Activated CD4-positive, alpha-beta T cell treated with anti-CD3 and anti-CD28 coated beads for 36 hours (primary cell): ENCODE measurements at regions not wholly inside any gene's neighbourhood (a gene's known extent, or its start where the extent isn't known, plus 50 kb on each side); places are given as distances from the start of the nearest gene placed in this dataset.

Experiments
- ATAC-seq: fragments of 200-7000 bp; cut with Tn5 transposase; one replicate; pipeline ENCODE4 v1.10.0; 2021; ENCODE audit warnings: mild to moderate bottlenecking, moderate library complexity
- CTCF ChIA-PET: fragments of 350-600 bp; sonication (Branson Sonifier 250); formaldehyde crosslinking; loops from one replicate; lab custom pipeline; 2021; ENCODE audit warnings: antibody characterized with exemption; lab: Charles Lee
- POLR2A ChIA-PET: fragments of 350-600 bp; sonication (Branson Sonifier 250); formaldehyde crosslinking; loops from one replicate; lab custom pipeline; 2021; ENCODE audit warnings: antibody characterized with exemption, inconsistent platforms; lab: Charles Lee
- DNase-seq: peaks from one replicate; pipeline ENCODE4 v3.0.0-alpha.2; 2020
- H3K27ac Mint-ChIP-seq: one replicate; pipeline ENCODE4 v1.8.0; 2021; ENCODE audit warnings: mixed read lengths
- H3K27me3 Mint-ChIP-seq: one replicate; pipeline ENCODE4 v1.8.0; 2021; ENCODE audit warnings: mixed read lengths
- H3K36me3 Mint-ChIP-seq: one replicate; pipeline ENCODE4 v1.8.0; 2021; ENCODE audit warnings: low read depth, mixed read lengths
- H3K4me1 Mint-ChIP-seq: one replicate; pipeline ENCODE4 v1.8.0; 2021; ENCODE audit warnings: mixed read lengths
- H3K4me3 Mint-ChIP-seq: one replicate; pipeline ENCODE4 v1.8.0; 2021; ENCODE audit warnings: mild to moderate bottlenecking, moderate library complexity, mixed read lengths
- H3K9me3 Mint-ChIP-seq: one replicate; pipeline ENCODE4 v1.8.0; 2021; ENCODE audit warnings: low read depth, mixed read lengths
- intact Hi-C, 2 experiments: fragments of 100-400 bp; cut with DNase I in 1 of 2; cut with micrococcal nuclease in 1 of 2; formaldehyde crosslinking; loops; one replicate each; pipeline versions ENCODE4 v1.14.2 to v1.15.1; 2022 to 2024; cut with DNase I, micrococcal nuclease

DNA sequence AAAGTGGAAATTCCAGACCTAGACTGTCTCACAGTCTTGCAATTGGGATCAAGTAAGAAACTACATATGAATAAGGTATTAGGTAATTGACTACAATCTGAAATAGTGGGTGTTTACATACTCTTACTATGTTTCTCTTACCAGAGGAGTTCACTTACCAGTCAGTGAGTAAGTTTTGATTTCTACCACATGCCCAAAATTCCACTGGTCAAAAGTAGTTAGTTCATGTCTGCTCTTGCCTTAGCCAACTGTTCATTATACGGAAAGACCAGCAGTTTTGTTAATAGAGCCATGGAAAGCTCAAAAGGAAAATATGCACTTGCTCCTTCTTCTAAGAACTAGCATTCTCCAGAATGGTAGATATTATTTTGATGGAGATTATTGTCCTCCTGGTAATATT, 490.8 kb downstream of the RFC3 start:
- Mint-ChIP-seq H3K27ac (no peak overlapping the region), H3K4me1 (no peaks in the 10 kb centered on the region), H3K4me3 (no peak overlapping the region), H3K27me3 (no peaks in the 10 kb centered on the region), H3K9me3 (peaks cover 6% of the 10 kb centered on the region), H3K36me3 (no peaks in the 10 kb centered on the region)
- ATAC-seq (no peak), DNase-seq (no peak)
- POLR2A ChIA-PET = no interaction called here
- intact Hi-C loops = no loop called here
- CTCF ChIA-PET = no interaction called here

DNA sequence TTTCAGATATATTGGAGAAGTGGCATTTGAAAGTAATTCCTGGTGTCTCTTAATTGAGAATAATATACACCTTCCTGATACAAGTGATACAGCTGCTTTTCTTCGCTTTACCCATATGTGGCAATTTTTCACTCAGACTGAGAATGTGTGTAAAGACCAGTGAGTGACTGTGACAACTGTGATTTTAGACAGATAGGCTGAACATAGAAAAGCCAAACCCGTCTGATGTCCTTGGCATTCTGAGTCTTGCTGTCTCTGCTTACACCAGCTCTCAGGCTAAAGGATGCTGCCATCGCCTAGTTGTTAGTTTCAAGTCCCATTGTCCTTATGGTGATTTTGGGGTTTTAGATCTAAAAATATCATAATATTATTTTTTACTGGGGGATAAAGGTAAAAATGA, 492.6 kb downstream of the RFC3 start:
- ATAC-seq = no peak
- Mint-ChIP-seq H3K4me3 (no peak overlapping the region), H3K9me3 (no peaks in the 10 kb centered on the region), H3K36me3 (no peaks in the 10 kb centered on the region), H3K27ac (no peak overlapping the region), H3K27me3 (no peaks in the 10 kb centered on the region), H3K4me1 (no peaks in the 10 kb centered on the region)
- ChIA-PET POLR2A (no interaction called here), CTCF (no interaction called here)
- intact Hi-C loops = no loop called here
- DNase-seq = no peak

DNA sequence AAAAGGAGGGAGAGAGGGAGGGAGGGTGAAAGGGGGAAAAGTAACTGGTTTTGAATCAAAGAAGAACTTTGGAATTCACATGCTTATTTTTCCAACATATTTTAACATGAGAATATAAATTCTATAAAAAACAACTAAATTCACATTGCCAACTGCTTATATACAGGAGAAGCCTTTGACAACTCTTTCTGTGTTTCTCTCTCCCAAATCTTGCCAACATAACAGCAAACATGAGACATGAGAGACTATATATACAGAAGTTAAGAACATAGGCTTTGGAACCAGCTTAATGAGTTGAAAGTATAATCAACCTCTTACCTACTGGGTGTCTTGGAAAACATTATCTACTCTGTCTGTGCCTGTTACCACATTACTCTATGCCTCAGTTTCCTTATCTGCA, 493.3 kb downstream of the RFC3 start:
- ATAC-seq = no peak
- H3K4me3 Mint-ChIP-seq = no peak overlapping the region

DNA sequence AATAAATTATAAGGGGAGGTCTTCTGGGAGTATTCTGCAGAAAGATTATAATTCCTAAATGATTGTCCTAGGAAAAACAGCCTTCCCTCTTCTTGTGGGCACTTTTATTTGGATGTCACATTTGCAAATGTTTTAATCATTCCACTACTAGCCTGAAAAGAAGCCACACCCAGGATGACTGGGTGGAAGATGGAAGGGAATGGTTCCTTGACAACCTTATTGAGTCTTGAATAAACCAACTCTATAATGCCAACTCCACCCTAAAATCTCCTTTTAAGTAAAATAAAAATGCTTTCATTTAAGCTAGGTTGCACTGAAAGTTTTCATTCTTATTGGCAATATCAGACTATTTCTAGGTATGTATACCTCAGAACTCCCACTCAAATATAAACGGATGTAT, 494.6 kb downstream of the RFC3 start:
- intact Hi-C loops = no loop called here
- no peaks in the 10 kb centered on the region for H3K4me1 Mint-ChIP-seq
- DNase-seq (no peak), ATAC-seq (no peak)
- H3K9me3 Mint-ChIP-seq = no peaks in the 10 kb centered on the region
- no peak overlapping the region for H3K27ac Mint-ChIP-seq
- POLR2A ChIA-PET = no interaction called here
- H3K36me3 Mint-ChIP-seq = no peaks in the 10 kb centered on the region
- no peak overlapping the region for H3K4me3 Mint-ChIP-seq
- CTCF ChIA-PET = interaction anchor here (0.6 kb wide), 1 partner anchor 922 kb away, joined by 3 read pairs; no protein-coding TSS in a partner anchor
- no peaks in the 10 kb centered on the region for H3K27me3 Mint-ChIP-seq

More for the DNA sequence above, 493.3 kb downstream of the RFC3 start:
- no peak for DNase-seq
- Mint-ChIP-seq H3K27ac (no peak overlapping the region), H3K4me1 (no peaks in the 10 kb centered on the region), H3K36me3 (no peaks in the 10 kb centered on the region), H3K27me3 (no peaks in the 10 kb centered on the region), H3K9me3 (no peaks in the 10 kb centered on the region)
- intact Hi-C loops = no loop called here
- ChIA-PET CTCF (no interaction called here), POLR2A (no interaction called here)

DNA sequence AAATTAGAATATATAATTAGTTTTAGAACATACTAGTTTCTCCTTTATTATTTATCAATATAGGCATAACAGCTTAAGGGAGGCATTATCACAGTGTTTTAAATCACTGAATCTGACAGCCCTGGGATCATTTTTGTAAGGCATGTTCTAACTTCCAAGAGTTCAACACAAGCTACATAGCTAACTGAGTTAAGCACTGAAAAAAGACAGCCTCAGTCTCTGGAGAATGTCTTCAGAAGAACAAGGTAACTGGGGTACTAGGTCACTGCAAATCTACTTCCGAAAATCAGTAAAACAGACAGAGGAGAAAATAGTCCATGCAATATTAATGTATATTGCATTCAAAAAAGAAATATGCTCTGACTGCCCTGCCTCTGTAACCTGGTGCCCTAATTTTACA, 502.1 kb downstream of the RFC3 start:
- Mint-ChIP-seq H3K27ac (no peak overlapping the region), H3K4me3 (no peak overlapping the region), H3K4me1 (no peaks in the 10 kb centered on the region), H3K36me3 (no peaks in the 10 kb centered on the region), H3K9me3 (no peaks in the 10 kb centered on the region), H3K27me3 (no peaks in the 10 kb centered on the region)
- DNase-seq = no peak
- intact Hi-C loops = no loop called here
- ATAC-seq = no peak
- POLR2A ChIA-PET = no interaction called here
- CTCF ChIA-PET = no interaction called here

DNA sequence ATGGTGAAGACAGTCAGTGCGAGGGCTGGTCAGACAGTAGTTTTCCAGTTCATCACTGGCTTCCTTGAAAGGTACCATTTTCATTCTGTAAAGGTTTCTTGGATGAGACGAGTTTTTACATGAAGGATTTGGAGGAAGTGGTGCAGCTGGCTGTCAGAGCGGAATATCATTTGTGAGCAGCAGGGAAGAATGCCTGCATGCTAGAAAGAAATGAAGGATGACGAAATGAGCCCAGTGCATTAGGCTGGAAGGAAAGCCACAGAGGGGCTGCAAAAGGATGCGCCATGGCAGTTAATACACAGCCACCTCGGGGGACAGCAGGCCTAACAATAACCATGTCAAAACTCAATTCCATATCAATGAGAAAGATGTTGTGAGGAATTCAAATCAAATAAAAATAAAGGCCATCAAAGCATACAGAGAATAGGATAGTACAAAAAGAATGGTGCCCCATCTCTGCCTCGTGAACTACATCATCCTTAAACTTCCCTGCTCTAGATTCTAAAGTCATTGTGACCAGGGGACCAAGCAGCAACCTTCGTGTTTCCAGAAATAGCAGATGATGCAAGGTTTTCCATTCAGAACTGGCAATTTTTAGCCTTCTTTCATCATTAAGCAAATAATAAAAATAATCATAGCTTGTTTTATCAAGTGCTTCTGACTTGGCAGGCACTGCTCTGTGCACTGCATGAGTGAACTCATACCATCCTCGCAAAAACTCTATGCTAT, 504.2 kb downstream of the RFC3 start:
- Mint-ChIP-seq H3K9me3 (peaks cover 3% of the 10 kb centered on the region), H3K4me1 (no peaks in the 10 kb centered on the region), H3K27ac (no peak overlapping the region), H3K4me3 (no peak overlapping the region), H3K36me3 (no peaks in the 10 kb centered on the region), H3K27me3 (no peaks in the 10 kb centered on the region)
- ChIA-PET POLR2A (no interaction called here), CTCF (no interaction called here)
- ATAC-seq (no peak), DNase-seq (no peak)
- intact Hi-C loops = no loop called here

DNA sequence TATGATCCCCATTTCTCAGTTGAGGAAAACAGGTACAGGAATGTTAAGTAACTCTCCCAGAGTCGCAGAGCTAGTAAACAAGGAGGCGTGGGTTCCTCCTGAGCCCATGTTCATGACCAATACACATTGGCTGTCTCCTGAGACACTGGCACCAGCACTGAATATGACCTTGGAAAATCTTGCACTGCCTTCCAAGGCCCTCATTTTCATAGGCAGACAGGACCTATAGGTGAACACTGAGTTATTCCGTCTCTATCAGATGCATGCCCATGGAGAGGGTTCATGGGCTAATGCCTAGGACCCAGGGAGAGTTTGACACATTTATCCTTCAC, 504.8 kb downstream of the RFC3 start:
- no peak for DNase-seq
- Mint-ChIP-seq H3K27ac (no peak overlapping the region), H3K27me3 (no peaks in the 10 kb centered on the region), H3K36me3 (no peaks in the 10 kb centered on the region), H3K9me3 (peaks cover 3% of the 10 kb centered on the region), H3K4me1 (no peaks in the 10 kb centered on the region), H3K4me3 (no peak overlapping the region)
- CTCF ChIA-PET = no interaction called here
- no peak for ATAC-seq
- POLR2A ChIA-PET = no interaction called here
- intact Hi-C loops = no loop called here

DNA sequence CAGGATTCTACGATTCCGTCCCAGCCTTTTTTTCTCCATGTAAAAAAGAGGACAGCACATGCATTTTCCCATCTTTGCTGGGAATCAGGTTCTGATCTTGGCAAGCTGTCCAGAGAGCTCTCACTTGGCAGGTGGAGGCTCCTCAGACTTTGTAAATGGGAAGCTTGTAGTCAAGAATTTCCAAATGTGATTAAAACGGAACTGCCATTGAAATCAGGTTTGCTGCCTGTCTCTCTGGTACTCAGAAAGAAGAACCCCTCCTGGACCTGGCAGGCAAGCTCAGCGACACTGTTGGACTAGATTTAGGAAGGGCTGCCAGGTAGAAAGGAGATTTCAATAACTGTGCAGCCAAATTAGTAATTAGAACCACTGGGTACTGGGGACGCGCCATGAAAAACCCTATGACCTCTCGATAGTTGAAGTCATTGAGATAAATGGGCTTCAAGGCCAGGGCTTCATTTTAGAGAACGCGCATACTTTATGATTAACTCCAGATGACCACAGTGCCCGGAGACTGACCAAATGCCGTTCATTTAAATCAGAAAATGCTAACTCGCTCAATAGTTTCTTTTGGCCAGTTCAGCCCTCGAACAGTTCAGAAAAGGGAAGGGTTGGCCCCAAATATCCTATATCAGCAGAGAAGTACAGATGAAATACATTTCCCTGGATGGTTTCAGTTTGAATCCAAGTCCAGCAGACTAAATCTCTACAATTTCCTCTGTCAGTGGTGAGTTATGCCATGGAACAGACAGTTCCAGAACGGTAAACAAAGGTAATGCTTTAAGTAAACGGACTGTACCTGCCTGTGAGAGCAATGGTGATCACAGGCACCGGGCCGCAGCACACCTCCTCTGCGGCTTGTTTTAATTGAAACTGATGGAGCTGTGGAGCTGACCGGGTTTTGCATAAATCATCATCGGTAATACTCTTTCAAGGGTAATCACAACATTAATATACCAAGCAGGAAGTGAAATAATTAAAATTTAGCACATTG, 517.4 kb downstream of the RFC3 start:
- no peak overlapping the region for H3K4me3 Mint-ChIP-seq
- DNase-seq (no peak), ATAC-seq (no peak)
- ChIA-PET CTCF (interaction anchor here (1.2 kb wide), 1 partner anchor 411 kb away, joined by 3 read pairs; no protein-coding TSS in a partner anchor), POLR2A (interaction anchor here (0.5 kb wide), 1 partner anchor 282 kb away, joined by 3 read pairs; no protein-coding TSS in a partner anchor)
- H3K27me3 Mint-ChIP-seq = no peaks in the 10 kb centered on the region
- no peaks in the 10 kb centered on the region for H3K36me3 Mint-ChIP-seq
- intact Hi-C loops = no loop called here
- no peak overlapping the region for H3K27ac Mint-ChIP-seq
- peaks cover 8% of the 10 kb centered on the region for H3K9me3 Mint-ChIP-seq
- no peaks in the 10 kb centered on the region for H3K4me1 Mint-ChIP-seq

DNA sequence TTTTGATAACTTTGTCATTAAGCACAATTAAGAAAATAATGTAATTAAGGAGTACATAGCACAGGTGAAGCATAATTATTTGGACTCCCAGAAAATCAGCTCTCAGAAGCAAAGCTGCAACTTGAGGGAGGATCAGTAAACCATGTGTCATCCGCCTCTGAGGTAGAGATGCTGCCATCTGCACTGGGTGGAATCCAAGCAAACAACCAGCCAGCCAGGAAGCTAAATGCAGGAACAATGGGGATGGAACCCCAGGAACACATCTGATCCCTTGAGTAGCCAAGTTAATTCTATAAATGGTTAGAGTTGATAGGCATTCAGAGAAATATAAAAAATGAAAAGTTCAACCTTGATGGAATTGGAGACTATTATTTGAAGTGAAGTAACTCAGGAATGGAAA, 520.2 kb downstream of the RFC3 start:
- Mint-ChIP-seq H3K27ac (no peak overlapping the region), H3K36me3 (no peaks in the 10 kb centered on the region), H3K27me3 (no peaks in the 10 kb centered on the region), H3K4me1 (no peaks in the 10 kb centered on the region), H3K9me3 (peaks cover 8% of the 10 kb centered on the region), H3K4me3 (no peak overlapping the region)
- DNase-seq = no peak
- intact Hi-C loops = no loop called here
- no peak for ATAC-seq
- ChIA-PET CTCF (no interaction called here), POLR2A (no interaction called here)

DNA sequence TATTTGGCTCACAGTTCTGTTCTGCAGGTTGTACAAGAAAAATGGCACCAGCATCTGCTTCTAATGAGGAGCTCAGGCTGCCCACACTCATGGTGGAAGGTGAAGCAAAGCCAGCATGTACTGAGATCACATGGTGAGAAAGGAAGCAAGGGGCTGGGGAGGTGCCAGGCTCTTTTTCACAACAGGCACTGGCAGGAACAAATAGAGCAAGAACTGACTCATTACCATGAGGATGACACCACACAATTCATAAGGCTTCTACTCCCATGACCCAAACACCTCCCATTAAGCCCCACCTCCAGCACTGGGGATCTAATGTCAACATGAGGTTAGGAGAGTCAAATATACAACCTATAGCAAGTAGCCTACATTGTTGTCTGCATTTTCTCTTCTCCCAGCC, 522.6 kb downstream of the RFC3 start:
- H3K4me1 Mint-ChIP-seq = no peaks in the 10 kb centered on the region
- H3K9me3 Mint-ChIP-seq = peaks cover 2% of the 10 kb centered on the region
- H3K36me3 Mint-ChIP-seq = no peaks in the 10 kb centered on the region
- H3K27me3 Mint-ChIP-seq = no peaks in the 10 kb centered on the region
- no peak overlapping the region for H3K27ac Mint-ChIP-seq
- ChIA-PET CTCF (no interaction called here), POLR2A (no interaction called here)
- DNase-seq (no peak), ATAC-seq (no peak)
- no peak overlapping the region for H3K4me3 Mint-ChIP-seq
- intact Hi-C loops = no loop called here

DNA sequence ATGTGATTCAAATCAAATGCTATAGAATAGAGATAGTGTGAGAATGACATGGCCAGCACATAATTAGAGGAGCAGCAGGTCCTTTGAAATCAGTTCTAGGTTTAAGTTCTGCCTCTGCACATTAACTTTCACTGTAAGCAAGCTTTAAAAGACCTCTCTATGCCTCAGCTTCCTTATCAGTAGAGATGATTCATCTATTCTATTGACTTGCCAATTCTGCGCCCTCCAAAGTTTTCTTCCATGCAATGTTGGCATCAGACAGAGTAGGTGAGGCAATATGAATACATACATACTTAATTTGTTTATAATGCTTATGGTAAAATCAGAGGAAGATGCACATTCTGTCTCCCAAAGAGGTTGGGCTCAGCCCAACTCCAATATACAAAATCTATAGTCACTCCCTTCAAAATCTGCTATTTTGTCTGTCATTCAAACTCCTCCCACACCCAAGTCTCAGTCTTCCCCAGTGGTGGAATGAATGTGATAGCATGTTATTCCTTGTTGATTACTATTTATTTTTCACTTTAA, 525.5 kb downstream of the RFC3 start:
- POLR2A ChIA-PET = no interaction called here
- Mint-ChIP-seq H3K9me3 (peaks cover 2% of the 10 kb centered on the region), H3K27me3 (no peaks in the 10 kb centered on the region), H3K4me3 (no peak overlapping the region), H3K27ac (no peak overlapping the region), H3K4me1 (no peaks in the 10 kb centered on the region), H3K36me3 (no peaks in the 10 kb centered on the region)
- CTCF ChIA-PET = no interaction called here
- ATAC-seq = no peak
- no peak for DNase-seq
- intact Hi-C loops = no loop called here

DNA sequence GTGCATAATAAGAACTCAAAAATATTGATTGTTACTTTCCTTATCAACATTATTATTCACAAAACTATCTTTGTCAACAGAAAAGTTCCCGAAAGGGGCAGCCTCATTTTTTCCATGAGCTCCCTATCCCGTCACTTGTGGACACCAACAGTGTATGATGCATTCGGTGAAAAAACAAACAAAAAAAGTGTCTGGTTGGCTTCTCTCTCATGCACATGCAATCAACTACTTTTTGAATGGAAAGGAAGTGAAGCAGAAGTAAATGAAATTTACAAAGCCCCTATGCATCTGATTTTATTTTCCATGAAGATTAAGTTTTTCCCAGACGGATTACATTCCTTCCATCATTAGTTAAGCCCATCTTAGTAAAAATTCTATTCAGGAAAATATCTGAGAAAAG, 526.9 kb downstream of the RFC3 start:
- Mint-ChIP-seq H3K4me3 (no peak overlapping the region), H3K9me3 (peaks cover 2% of the 10 kb centered on the region), H3K27me3 (no peaks in the 10 kb centered on the region), H3K36me3 (no peaks in the 10 kb centered on the region), H3K4me1 (no peaks in the 10 kb centered on the region), H3K27ac (no peak overlapping the region)
- no peak for DNase-seq
- ChIA-PET POLR2A (no interaction called here), CTCF (interaction anchor here (0.7 kb wide), 1 partner anchor 60 kb away, joined by 3 read pairs; no protein-coding TSS in a partner anchor)
- intact Hi-C loops = no loop called here
- no peak for ATAC-seq
